Colonic mucosa (tissue), 4 donors: ENCODE measurements at regions not wholly inside any gene's neighbourhood (a gene's known extent, or its start where the extent isn't known, plus 50 kb on each side); places are given as distances from the start of the nearest gene placed in this dataset.

Source experiments
- DNase-seq: peaks from one replicate; pipeline ENCODE4 v3.0.0-alpha.2; 2020
- H3K27ac ChIP-seq: fragments of 200-600 bp; one replicate; pipeline ENCODE4 v1.8.0; 2021
- H3K27me3 ChIP-seq: fragments of 200-600 bp; one replicate; pipeline ENCODE4 v1.8.0; 2021
- H3K36me3 ChIP-seq: fragments of 200-600 bp; one replicate; pipeline ENCODE4 v1.8.0; 2021
- H3K4me1 ChIP-seq: fragments of 200-600 bp; one replicate; pipeline ENCODE4 v1.8.0; 2021; ENCODE audit warnings: mild to moderate bottlenecking
- H3K4me3 ChIP-seq: fragments of 200-600 bp; one replicate; pipeline ENCODE4 v1.8.0; 2021
- H3K9ac ChIP-seq, 2 donors: one replicate each; pipeline ENCODE4 v1.7.0; 2013; ENCODE audit warnings: control low read depth in 2 of 2, low read depth in 2 of 2, low read length in 2 of 2
- H3K9me3 ChIP-seq: fragments of 200-600 bp; one replicate; pipeline ENCODE4 v1.8.0; 2021
- CTCF ChIP-seq: fragments of 200-600 bp; IDR thresholded peaks from one replicate; pipeline ENCODE4 v1.8.0; 2022; ENCODE audit warnings: antibody characterized with exemption, mild to moderate bottlenecking
- intact Hi-C: fragments of 100-400 bp; cut with DNase I; formaldehyde crosslinking; loops from one replicate; pipeline ENCODE4 v1.14.1; 2022
- donor health status: healthy.
- donor health status: DM: no; HTN: no; CAD: no.
- donor health status: DM: no; HTN: no; CAD: no.

- intact Hi-C loops, result no loop called here
- H3K9ac ChIP-seq, result no peak overlapping the region
- no peaks in the 10 kb centered on the region for H3K36me3 ChIP-seq
- H3K9me3 ChIP-seq, result no peaks in the 10 kb centered on the region
- TF ChIP-seq CTCF, result no peak
- no peak for DNase-seq
- H3K4me1 ChIP-seq, result no peaks in the 10 kb centered on the region
- H3K27me3 ChIP-seq, result no peaks in the 10 kb centered on the region
- H3K4me3 ChIP-seq, result no peak overlapping the region
- no peak overlapping the region for H3K27ac ChIP-seq
Observed at GRCh38 chr5:93359296-93359959, 221.6 kb downstream of the NR2F1-AS1 start.

- Histone ChIP-seq H3K4me1 (no peaks in the 10 kb centered on the region), H3K9me3 (no peaks in the 10 kb centered on the region), H3K36me3 (no peaks in the 10 kb centered on the region), H3K27me3 (no peaks in the 10 kb centered on the region), H3K27ac (no peak overlapping the region), H3K4me3 (no peak overlapping the region), H3K9ac (no peak overlapping the region)
- intact Hi-C loops, result no loop called here
- DNase-seq, result no peak
- TF ChIP-seq CTCF, result no peak
Observed at GRCh38 chr5:93358176-93358575, 222.8 kb downstream of the NR2F1-AS1 start.

- Histone ChIP-seq H3K36me3 (no peaks in the 10 kb centered on the region), H3K9ac (no peak overlapping the region), H3K4me1 (no peaks in the 10 kb centered on the region), H3K27me3 (no peaks in the 10 kb centered on the region), H3K27ac (no peak overlapping the region), H3K9me3 (no peaks in the 10 kb centered on the region), H3K4me3 (no peak overlapping the region)
- TF ChIP-seq CTCF, result no peak
- intact Hi-C loops, result no loop called here
- no peak for DNase-seq
Observed at GRCh38 chr5:93357686-93358085, 223.3 kb downstream of the NR2F1-AS1 start.

GRCh38 chr5:93355691-93356090 lies 225.3 kb downstream of the NR2F1-AS1 start:
- Histone ChIP-seq H3K9ac (no peak overlapping the region), H3K4me3 (no peak overlapping the region), H3K36me3 (no peaks in the 10 kb centered on the region), H3K4me1 (no peaks in the 10 kb centered on the region), H3K27me3 (no peaks in the 10 kb centered on the region), H3K9me3 (no peaks in the 10 kb centered on the region), H3K27ac (no peak overlapping the region)
- DNase-seq, result no peak
- intact Hi-C loops, result no loop called here
- TF ChIP-seq CTCF, result no peak

GRCh38 chr5:93352186-93352585 lies 228.8 kb downstream of the NR2F1-AS1 start:
- Histone ChIP-seq H3K9ac (no peak overlapping the region), H3K36me3 (no peaks in the 10 kb centered on the region), H3K27me3 (no peaks in the 10 kb centered on the region), H3K4me1 (no peaks in the 10 kb centered on the region), H3K9me3 (no peaks in the 10 kb centered on the region), H3K4me3 (no peak overlapping the region), H3K27ac (no peak overlapping the region)
- TF ChIP-seq CTCF, result no peak
- intact Hi-C loops, result no loop called here
- DNase-seq, result no peak
